ENCODE measurements at regions not wholly inside any gene's neighbourhood (a gene's known extent, or its start where the extent isn't known, plus 50 kb on each side); places are given as distances from the start of the nearest gene placed in this dataset.

DNA sequence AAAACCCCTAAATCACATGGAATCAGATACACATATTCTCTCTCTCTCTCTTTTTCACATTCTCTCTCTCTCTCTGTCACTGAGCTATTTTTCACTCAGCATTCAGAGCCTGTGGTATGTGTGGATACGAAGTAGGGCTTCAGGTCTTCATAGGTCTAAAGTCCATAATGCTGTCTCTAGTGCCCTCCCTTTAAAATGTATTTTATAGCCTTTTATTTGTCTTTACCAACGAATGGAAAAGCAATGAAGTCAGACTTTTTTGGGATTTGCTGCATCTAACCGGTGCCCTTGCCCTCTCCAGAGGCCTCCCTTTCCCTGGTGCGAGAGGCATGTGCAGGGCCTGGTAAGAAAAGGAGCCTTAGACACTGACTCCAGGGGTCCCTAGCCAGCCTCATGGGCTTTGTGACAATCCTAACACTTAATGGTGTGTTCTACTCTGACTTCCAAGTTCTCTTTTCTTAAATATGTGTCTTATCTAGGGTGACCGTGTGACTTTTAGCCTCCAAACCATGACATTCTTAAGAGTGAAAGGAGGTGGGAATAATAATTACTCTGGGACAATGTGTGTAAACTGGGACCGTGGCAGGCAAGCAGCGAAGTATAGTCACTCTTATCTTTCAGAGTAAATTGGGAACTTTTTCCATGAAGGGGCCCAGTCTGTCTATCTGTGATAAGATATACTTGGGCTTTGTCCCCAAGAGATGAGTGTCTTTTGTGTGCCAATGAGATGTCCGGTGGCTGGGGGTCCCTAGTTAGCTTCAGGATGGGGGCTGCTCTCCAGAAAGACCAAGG lies 101.1 kb downstream of the B3GNT2 start:
- no peak for DNase-seq

DNA sequence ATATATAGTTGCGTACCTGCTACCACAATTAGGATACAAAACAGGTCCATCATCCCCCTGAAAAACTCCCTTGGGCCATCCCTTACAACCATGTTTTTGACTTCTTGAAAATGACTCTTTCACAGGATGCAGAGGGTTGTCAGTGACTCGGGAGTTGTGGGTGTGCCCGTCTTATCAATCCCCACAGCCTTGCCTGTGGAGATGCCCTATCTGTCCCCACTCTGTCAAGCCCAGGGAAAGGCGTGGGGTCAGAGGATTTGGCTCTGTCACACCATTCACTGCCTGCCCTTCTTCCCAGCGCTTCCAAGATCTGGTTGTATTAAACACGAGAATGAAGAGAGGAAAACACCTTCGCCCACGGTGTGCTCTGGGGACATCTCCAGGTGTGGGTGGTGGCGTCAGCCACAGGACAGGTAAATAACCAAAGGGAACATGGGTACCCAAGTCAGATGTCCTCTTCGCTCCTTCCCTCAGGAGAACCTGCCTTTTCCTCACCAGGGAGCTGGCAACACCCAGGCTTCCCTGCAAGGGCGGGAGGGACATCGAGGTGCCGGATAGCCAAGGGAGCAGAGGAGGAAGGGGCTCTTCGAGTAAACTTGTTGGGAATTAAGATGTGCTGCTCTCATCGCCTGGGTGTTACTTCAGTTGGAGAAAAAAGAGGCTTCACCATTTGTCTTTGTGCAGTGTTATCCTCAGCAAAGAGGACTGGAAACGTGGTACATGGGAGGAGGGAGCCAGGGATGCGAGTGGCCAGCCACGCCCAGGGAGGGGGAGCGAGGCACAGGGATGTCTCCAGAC lies 100.3 kb downstream of the B3GNT2 start:
- no peak for DNase-seq

DNA sequence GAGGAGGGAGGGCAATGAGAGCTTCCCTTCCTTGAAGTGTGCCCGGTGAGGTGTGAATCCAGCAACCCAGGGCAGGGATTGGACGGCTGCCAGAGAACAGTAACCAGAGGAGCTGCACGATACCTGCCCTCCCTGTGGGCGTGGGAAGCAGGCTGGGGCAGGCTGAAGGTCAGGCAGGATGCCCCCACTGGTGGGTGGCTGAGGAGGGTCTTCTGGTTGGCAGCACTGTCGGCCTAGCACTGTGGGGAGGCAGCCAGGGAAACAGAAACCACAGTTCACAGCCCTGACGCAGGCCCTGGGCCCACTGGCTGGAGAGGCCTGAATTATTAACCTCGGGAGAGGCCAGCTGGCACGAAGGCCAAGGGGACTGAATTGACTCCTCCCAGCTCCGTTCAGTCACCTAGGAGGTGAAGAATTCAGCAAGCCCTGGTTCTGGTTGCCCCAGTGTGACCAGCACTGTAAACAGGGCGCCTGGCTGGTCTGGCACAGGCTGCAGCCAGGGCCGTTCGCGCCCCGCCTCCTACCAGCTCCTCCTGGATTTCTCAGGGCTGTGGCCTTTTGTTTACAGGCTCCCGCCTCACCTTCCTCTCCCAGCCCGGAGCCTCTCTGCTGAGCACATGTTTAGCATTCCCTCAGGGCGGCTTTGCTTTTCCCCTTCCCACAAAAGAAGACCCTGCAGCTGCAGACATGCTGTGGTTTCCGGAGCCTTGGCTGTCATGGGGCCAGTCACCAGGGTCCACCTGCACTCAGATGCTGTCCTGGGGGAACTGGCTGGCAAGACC lies 97.8 kb downstream of the B3GNT2 start:
- DNase-seq: peak; percentile 41

DNA sequence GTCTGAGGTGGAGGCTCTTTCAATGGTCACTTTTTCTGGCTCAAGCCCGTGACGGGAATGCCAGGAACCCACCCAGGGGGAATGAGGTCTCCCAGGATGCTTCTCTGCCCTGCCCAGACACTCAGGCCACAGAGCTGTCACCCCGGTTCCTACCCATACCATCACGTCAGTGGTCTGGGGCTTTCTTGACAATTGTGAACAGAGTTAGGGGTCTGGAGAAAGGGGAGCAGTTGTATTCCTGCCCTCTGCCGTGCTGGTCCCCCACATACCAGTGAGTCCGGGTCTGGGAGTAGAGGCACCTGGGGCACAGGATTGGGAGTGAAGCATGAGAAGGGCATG lies 97.2 kb downstream of the B3GNT2 start:
- DNase-seq: no peak

DNA sequence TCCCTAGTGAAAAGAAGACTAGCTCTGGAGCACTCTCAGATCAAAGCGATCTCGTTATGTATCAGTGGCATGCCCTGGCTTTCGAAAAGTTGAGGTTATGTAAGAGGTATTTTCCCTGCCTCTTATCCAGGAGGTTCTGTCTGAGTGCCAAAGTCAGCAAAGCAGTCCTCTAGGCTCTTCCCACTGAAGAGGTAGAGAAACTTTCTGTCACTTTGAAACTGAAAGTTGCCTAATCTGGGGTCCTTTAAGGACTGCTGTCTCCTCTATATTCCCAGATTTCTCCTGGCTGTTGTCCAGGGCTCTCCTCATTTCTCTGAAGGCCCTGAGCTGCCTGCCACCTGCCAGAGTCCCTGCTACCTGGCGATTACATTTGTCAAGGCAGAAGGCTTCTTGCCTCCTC lies 96.3 kb downstream of the B3GNT2 start:
- peak; percentile 30 for DNase-seq

DNA sequence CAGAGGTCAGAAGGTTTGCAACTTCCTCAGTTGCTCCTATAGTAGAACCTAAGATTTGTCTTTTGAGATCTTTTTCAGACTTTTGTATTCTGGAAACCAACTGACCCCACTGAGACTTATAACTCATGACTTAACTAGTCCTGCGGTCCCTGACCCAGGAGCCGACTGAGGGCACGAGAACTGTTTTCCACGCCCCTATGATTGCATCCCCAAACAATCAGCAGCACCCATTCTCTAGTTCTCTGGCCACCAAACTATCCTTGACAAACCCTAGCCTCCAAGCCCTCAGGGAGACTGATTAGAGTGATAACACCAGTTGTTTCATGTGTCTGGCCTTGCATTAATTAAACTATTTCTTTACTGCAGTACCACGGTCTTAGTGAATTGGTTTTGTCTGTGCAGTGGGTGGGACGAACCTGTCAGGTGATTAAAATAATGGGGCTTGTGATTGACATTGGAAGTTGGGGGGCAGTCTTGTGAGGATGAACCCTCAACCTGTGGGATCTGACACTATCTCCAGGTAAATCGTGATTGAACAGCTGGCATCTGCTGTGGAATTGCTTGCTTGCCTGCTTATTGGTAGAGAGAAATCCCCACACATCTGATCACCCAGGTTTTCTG lies 95.7 kb downstream of the B3GNT2 start:
- DNase-seq: no peak

DNA sequence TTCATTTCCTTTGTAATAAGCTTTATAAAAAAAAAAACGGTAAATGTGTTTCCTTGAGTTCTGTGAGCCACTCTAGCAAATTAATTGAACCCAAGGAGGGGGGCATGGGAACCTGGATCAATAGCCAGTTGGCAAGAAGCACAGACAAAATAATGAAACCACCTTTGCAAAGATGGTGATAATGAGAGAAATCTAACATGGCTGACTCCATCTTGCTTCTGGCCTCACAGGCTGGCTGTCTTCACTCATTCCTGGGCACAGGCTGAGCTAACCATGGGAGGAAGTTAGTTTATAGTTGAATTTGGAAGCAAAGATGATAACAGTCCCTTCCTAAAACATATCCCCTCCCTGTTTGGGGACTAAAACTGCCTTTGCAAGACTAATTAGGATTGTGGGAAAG lies 95.1 kb downstream of the B3GNT2 start:
- DNase-seq: no peak

DNA sequence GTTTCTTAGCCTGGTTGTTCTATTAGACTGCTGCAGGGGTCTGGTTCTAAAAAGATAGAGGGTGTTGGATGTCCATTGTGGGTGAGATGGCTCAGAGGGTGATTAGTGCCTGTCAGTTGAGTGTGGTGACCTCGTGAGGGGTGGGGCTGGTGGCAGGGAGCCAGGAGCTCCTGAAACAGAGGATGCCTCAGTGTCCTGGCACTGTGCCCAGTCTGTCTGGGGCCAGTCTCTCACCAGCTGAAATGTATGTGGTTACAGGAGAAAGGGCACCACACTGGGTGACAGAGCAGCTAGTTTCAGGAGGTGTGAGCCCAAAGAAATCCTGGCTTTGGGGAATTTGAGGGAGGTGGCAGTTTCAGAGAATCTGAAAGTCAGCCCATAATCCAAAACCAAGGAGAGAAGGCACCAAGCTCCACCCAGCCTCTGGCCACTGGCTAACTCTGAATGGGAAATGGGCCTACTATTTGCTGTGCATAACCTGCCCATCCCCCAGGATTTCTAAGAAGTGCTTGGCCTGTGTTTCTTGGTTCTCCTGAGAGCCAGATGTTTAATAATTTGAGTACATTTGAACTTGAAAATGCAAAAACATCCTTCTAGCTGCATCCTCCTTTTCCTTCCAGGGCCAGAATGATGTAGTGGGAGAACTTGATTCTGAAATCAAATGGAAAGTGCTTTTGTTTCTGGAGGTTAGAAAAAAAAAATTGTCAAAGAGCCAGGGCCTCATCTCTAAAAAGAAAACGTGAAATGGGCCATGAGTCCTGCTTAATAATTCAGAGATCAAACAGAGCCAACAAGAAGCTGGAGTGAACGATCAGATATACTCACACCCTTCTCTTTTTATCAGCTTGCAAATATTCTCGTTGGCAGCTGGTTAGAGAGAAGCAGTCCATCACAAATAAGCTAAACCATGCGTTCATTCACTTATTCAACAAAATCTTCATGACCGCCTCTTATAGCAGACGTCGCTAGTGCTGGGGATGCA lies 92.3 kb downstream of the B3GNT2 start:
- peak; percentile 96 for DNase-seq

DNA sequence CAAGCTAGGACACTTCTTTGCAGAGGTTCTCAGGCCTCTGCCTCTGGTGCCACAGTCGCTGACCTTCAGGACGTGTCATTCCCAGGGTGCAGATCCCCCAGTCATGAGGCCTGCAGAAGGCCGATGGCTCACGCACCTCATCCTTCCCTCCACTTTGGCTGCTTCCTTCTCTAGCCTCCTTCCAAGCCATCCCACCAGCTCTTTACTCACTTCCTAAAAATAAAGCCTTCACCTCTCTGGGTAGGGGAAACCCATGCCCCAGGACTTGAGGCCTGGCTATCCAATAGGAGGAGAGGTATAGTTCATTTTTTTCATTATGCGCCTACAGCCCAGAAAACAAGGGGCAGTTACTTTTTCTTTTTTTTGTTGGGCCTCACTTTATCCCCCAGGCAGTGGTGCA lies 91.4 kb downstream of the B3GNT2 start:
- no peak for DNase-seq

DNA sequence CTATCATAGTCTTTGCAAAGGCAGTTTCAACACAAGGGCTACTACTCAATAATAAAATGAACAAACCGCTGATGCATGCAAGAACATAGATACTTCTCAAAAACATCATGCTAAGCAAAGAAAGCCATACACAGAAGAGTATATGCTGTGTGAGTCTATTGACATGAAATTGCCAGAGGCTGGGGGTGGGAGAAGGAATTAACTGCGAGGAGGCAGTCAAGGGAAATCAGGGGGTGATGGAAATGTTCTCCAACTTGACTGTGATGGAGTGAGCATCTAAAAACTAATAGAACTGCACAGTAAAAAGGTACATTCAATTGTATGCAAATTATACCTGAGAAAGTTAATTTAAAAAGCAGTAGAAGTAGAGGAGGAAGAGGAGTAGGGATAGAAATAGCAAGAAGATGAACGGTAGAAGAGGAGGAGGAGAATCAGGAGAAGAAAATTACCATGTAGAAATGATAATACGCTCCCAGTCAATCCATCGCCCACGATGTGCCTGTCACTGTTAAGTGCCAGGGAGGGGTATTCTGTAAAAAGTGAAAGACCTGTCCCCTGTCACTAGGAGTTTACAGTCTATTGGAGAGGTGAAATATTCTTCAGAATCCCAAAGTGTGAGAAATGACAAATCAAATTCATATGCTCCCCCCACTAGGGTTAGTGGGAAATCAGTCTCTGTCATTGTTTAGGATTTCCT lies 90.3 kb downstream of the B3GNT2 start:
- no peak for DNase-seq

DNA sequence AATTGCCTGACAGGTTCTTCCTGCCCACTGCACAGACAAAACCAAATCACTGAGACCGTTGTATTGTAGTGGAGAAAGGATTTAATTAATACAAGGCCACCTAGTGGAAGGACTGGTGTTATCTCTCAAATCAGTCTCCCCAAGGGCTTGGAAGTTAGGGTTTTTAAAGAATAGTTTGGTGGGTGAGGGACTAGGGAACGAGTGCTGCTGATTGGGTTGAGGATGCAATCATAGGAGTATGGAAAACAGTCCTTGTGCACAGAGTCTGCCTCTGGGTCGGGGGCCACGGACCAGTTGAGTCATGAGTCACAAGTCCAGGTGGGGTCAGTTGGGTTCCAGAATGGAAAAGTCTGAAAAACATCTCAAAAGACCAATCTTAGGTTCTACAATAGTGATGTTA lies 89.1 kb downstream of the B3GNT2 start:
- no peak for DNase-seq

DNA sequence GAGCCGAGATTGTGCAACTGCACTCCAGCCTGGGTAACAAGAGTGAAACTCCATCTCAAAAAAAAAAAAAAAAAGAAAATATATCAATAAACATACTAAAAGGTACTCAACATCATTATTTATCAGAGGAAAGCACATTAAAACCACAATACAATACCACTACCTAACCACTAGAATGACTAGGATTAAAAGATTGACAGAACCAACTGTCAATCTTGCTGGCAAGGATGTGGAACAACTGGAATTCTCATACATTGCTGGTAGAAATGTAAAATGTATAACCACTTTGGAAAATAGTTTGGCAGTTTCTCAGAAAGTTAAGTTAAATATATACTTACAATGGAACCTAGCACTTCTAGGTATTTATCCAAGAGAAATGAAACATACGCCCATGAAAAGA lies 88.6 kb downstream of the B3GNT2 start:
- no peak for DNase-seq

DNA sequence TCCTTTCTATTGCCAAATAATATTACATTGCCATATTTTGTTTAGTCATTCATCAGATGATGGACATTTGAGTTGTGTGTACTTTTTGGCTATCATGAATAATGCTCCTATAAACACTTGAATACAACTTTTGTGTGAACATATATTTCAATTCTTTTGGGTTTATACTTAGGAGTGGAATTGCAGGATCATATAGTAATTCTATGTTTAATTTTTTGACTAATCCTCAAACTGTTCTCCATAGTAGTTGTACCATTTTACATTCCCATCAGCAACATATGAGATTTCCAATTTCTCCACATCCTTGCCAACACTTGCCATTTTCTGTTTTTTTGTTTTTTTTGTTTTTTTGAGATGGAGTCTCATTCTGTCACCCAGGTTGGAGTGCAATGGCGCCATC lies 87.2 kb downstream of the B3GNT2 start:
- no peak for DNase-seq

DNA sequence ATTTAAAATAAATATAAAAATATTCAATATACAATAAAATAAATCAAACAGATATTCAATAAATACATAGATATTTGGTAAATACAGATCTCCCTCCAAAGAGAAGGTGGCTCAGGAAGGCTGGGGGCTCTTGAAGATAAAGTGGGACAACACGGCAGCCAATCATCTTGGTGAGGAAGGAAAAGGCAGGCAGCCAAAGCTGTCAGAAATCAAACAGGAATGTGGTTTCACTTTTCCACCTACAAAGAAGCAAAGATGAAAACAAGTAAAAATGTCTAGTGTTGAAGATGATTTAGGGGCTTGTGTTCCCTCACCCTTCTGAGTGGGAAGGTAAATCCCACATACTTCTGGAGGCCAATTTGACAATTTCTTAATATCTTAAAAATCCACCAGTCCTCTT lies 85.7 kb downstream of the B3GNT2 start:
- no peak for DNase-seq

DNA sequence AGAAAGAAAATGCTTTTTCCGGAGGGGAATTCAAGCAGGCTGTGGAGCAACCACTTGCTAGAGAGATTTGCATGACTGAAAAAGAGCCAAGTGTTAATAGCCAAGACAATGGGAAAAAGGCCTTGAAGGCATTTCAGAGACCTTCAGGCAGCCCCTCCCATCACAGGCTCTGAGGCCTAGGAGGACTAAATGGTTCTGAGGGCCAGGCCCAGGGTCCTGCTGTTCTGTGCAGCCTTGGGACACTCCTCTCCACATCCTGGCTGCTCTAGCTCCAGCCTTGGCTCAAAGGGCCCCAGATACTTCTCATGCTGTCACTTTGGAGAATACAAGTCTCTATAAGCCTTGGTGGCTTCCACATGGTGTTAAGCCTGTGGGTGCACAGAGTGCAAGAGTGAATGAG lies 81.8 kb downstream of the B3GNT2 start:
- DNase-seq: no peak

All from SHP77 treated with DMSO at 0.1 percent for 48 hours (cell line).